Adrenal gland (tissue), 9 donors: ENCODE measurements at regions not wholly inside any gene's neighbourhood (a gene's known extent, or its start where the extent isn't known, plus 50 kb on each side); places are given as distances from the start of the nearest gene placed in this dataset.
"Not testable (repeated sequence)": the region's sequence is repeated elsewhere in the genome, so short reads cannot be mapped to it uniquely, and the experiment has no call there.

Experiments used
- DNase-seq, 7 donors: peaks; one replicate each; pipeline ENCODE4 v3.0.0-alpha.2; 2019 to 2020
- H3K27ac ChIP-seq, 5 donors: fragments of 200-600 bp; sonication (generic) in 4 of 5; 1 replicate in 3 of 5; 2 replicates in 2 of 5; pipeline versions ENCODE4 v1.5.1 to v1.8.0; 2016 to 2020; ENCODE audit warnings: mild to moderate bottlenecking in 1 of 5
- H3K27me3 ChIP-seq: fragments of 200-600 bp; 2 replicates; pipeline ENCODE4 v1.8.0; 2021
- H3K36me3 ChIP-seq, 2 donors: fragments of 200-600 bp; replicated peaks in 1 of 2; 1 replicate in 1 of 2; 2 replicates in 1 of 2; pipeline versions ENCODE4 v1.5.1 to v1.8.0; 2018 to 2022
- H3K4me1 ChIP-seq, 2 donors: fragments of 200-600 bp; replicated peaks in 1 of 2; 1 replicate in 1 of 2; 2 replicates in 1 of 2; pipeline versions ENCODE4 v1.5.1 to v1.8.0; 2018 to 2021
- H3K4me3 ChIP-seq, 4 donors: fragments of 200-600 bp; sonication (generic) in 3 of 4; one replicate each; pipeline ENCODE4 v1.5.1; 2016 to 2018
- H3K9me3 ChIP-seq, 3 donors: fragments of 200-600 bp; sonication (generic) in 1 of 3; replicated peaks in 1 of 3; 1 replicate in 2 of 3; 2 replicates in 1 of 3; pipeline versions ENCODE4 v1.5.1 to v1.8.0; 2016 to 2021
- POLR2A ChIP-seq, 2 donors: fragments of 450-650 bp; IDR thresholded peaks; one replicate each; pipeline ENCODE4 v1.6.1; 2017; ENCODE audit warnings: antibody characterized with exemption in 2 of 2, mild to moderate bottlenecking in 2 of 2, moderate library complexity in 1 of 2
- WGBS, 4 donors: extraction: QIAGEN DNeasy Blood & Tissue Kit in 2 of 4; methylation state at CpG; one replicate each; pipeline versions ENCODE4 v1.1.5 to v1.1.7; 2013 to 2017; 5-methylcytosine and 5-hydroxymethylcytosine counted together
- intact Hi-C, 2 donors: fragments of 100-400 bp; cut with DNase I; formaldehyde crosslinking; loops; one replicate each; pipeline versions ENCODE4 v1.14.1 to v1.15.0; 2022 to 2023
- TF ChIP-seq, protein P1 (sequence below), 6 experiments: fragments of 450-650 bp in 4 of 6; fragments of 200-600 bp in 2 of 6; sonication (generic) in 1 of 6; IDR thresholded peaks; 1 replicate in 5 of 6; 2 replicates in 1 of 6; pipeline versions ENCODE4 v1.5.1 to v1.8.0; 2016 to 2021; ENCODE audit warnings: antibody characterized with exemption in 6 of 6, mild to moderate bottlenecking in 2 of 6, moderate library complexity in 1 of 6
- donor health status: healthy with polysubstance abuse.
- donor health status: Bipolar disorder and iron deficiency.
- donor health status: DM: yes; HTN: yes; CAD: no.
- donor health status: DM: no; HTN: no; CAD: no.
- donor health status: DM: no; HTN: no; CAD: no.

- H3K27ac ChIP-seq, H3K9me3 ChIP-seq, H3K4me3 ChIP-seq, H3K4me1 ChIP-seq, H3K36me3 ChIP-seq, intact Hi-C loops, H3K27me3 ChIP-seq, DNase-seq: not testable (repeated sequence)
- 77 to 92% (median 80%) methylated on average over 4 to 14 of the region's 14 CpGs; no CpG with 5 or more reads in 1 of the 4 donors for WGBS, 4 donors
Measured at GRCh38 chr2:91780324-91780723, 3088.9 kb downstream of the RPIA start.

GRCh38 chr2:91809391-91809790 is 3061.8 kb upstream of the TEKT4 start:
- H3K36me3 ChIP-seq, H3K27me3 ChIP-seq, H3K27ac ChIP-seq, H3K4me1 ChIP-seq, DNase-seq, H3K9me3 ChIP-seq, intact Hi-C loops: not testable (repeated sequence)
- WGBS, 4 donors, result 2 to 4% methylated on average over 22 to 29 of the region's 60 CpGs; no CpG with 5 or more reads in 2 of the 4 donors
- H3K4me3 ChIP-seq, result peak overlapping the region in 1 of 4 donors; percentile 42

- Histone ChIP-seq H3K4me1 (no peaks in the 10 kb centered on the region), H3K36me3 (no peaks in the 10 kb centered on the region), H3K27me3 (peaks cover 3% of the 10 kb centered on the region), H3K9me3 (no peaks in the 10 kb centered on the region), H3K4me3 (no peak overlapping the region), H3K27ac (no peak overlapping the region)
- no peak for TF ChIP-seq POLR2A (IDR thresholded peaks at IDR 0.05)
- TF ChIP-seq, protein P1, sequence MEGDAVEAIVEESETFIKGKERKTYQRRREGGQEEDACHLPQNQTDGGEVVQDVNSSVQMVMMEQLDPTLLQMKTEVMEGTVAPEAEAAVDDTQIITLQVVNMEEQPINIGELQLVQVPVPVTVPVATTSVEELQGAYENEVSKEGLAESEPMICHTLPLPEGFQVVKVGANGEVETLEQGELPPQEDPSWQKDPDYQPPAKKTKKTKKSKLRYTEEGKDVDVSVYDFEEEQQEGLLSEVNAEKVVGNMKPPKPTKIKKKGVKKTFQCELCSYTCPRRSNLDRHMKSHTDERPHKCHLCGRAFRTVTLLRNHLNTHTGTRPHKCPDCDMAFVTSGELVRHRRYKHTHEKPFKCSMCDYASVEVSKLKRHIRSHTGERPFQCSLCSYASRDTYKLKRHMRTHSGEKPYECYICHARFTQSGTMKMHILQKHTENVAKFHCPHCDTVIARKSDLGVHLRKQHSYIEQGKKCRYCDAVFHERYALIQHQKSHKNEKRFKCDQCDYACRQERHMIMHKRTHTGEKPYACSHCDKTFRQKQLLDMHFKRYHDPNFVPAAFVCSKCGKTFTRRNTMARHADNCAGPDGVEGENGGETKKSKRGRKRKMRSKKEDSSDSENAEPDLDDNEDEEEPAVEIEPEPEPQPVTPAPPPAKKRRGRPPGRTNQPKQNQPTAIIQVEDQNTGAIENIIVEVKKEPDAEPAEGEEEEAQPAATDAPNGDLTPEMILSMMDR (IDR thresholded peaks at IDR 0.05), result no peak
- intact Hi-C loops, result no loop called here
- WGBS, 4 donors, result 15 to 25% (median 17%) methylated on average over 48 to 62 of the region's 62 CpGs
- DNase-seq, result no peak
Measured at GRCh38 chr2:91839904-91840868, 3031.0 kb upstream of the TEKT4 start.

DNA sequence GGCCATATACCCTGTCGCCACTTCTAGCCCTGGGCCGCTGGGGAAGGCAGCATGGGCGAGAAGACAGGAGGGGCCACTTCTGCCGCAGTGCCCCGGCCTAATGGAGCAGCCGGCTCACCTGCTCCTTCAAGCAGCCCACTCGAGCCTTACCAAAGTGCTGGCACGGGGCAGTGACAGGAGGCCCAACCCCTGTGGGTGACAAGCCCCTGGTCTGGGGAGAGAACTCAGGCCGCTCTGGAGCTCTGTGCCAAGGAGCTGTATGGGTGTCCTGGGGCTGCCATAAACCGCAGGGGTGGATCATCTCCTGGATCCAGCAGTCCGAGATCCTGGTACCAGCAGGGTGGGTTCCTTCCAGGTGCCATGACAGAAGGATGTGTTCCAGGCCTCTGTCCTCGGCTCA is 3029.0 kb upstream of the TEKT4 start:
- H3K27me3 ChIP-seq, H3K27ac ChIP-seq, H3K4me1 ChIP-seq, H3K9me3 ChIP-seq, H3K36me3 ChIP-seq, H3K4me3 ChIP-seq, intact Hi-C loops, DNase-seq: not testable (repeated sequence)
- 90 to 100% (median 96%) methylated on average over 4 to 12 of the region's 12 CpGs for WGBS, 4 donors

- H3K9me3 ChIP-seq, H3K27me3 ChIP-seq, H3K4me3 ChIP-seq, DNase-seq, H3K4me1 ChIP-seq, H3K27ac ChIP-seq, intact Hi-C loops, H3K36me3 ChIP-seq: not testable (repeated sequence)
- WGBS, 4 donors, result 90 to 94% (median 91%) methylated on average over 8 to 14 of the region's 14 CpGs
Measured at GRCh38 chr2:91842913-91843312, 3028.3 kb upstream of the TEKT4 start.

DNA sequence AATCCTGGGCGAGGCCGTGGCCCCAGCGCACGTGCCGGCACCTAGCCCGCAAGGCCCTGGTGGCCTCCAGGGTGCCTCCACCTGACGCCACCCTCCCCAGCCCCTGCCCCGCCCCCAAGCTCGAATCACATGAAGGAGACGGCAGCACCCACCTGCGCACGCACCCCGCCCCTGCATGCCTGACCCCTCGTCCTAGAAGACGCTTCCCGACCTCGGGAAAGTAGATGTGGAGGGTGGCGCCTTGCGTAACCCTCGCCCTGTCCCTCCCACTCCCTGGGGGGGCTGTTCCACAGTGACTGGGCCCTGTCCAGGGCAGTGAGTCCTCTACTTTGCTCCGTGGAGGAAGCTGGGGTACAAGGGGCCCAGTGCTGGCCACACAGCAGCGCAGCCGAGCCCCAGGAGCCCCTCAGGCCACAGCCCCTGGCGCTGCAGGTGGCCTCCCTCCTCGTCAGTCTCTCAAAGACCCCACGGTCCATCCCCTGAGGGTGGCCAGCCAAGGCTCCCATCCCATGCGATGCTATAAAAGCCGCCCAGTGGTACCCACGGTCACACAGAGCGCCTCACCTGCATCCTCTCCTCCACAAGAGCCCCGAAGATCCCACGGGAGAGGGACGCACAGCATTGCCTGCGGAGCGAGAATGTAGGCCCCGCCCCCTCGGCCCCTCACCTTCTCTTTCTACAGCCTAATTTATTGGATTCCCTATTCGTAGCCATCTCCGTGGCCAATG is 3027.3 kb upstream of the TEKT4 start:
- H3K27me3 ChIP-seq, DNase-seq, H3K4me3 ChIP-seq, H3K36me3 ChIP-seq, H3K9me3 ChIP-seq, intact Hi-C loops, H3K27ac ChIP-seq, H3K4me1 ChIP-seq: not testable (repeated sequence)
- WGBS, 4 donors, result 84 to 89% (median 86%) methylated on average over 23 to 39 of the region's 39 CpGs

GRCh38 chr2:91844451-91844825 is 3026.8 kb upstream of the TEKT4 start:
- H3K4me3 ChIP-seq, H3K27ac ChIP-seq, H3K36me3 ChIP-seq, H3K27me3 ChIP-seq, intact Hi-C loops, H3K9me3 ChIP-seq, H3K4me1 ChIP-seq, DNase-seq: not testable (repeated sequence)
- 79 to 90% (median 84%) methylated on average over 11 to 17 of the region's 17 CpGs for WGBS, 4 donors

GRCh38 chr2:91846388-91846787 is 3024.8 kb upstream of the TEKT4 start:
- 66 to 76% (median 73%) methylated on average over 3 of the region's 3 CpGs for WGBS, 4 donors
- H3K27me3 ChIP-seq, H3K9me3 ChIP-seq, intact Hi-C loops, DNase-seq, H3K36me3 ChIP-seq, H3K4me3 ChIP-seq, H3K4me1 ChIP-seq, H3K27ac ChIP-seq: not testable (repeated sequence)

DNA sequence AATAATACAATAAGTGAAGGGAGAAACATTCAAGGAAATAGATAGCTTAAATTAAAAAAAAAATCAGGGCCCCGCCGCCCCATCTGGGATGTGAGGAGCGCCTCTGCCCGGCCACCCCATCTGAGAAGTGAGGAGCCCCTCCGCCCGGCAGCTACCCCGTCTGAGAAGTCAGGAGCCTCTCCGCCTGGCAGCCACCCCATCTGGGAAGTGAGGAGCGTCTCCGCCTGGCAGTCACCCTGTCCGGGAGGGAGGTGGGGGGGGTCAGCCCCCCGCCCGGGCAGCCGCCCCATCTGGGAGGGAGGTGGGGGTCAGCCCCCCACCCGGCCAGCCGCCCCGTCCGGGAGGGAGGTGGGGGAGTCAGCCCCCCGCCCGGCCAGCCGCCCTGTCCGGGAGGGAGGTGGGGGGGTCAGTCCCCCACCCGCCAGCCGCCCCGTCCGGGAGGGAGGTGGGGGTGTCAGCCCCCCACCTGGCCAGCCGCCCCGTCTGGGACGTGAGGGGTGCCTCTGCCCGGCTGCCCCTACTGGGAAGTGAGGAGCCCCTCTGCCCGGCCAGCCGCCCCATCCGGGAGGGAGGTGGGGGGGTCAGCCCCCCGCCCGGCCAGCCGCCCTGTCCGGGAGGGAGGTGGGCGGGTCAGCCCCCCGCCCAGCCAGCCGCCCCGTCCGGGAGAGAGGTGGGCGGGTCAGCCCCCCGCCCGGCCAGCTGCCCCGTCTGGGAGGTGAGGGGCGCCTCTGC is 3019.4 kb upstream of the TEKT4 start:
- H3K9me3 ChIP-seq, H3K4me3 ChIP-seq, H3K27ac ChIP-seq, H3K4me1 ChIP-seq, intact Hi-C loops, DNase-seq, H3K36me3 ChIP-seq, H3K27me3 ChIP-seq: not testable (repeated sequence)
- WGBS, 4 donors, result 91 to 96% (median 93%) methylated on average over 11 to 42 of the region's 47 CpGs
